HUES48 (cell line): ENCODE measurements at regions not wholly inside any gene's neighbourhood (a gene's known extent, or its start where the extent isn't known, plus 50 kb on each side); places are given as distances from the start of the nearest gene placed in this dataset.

ENCODE experiments used
- H3K27ac ChIP-seq: one replicate; pipeline ENCODE4 v1.7.0; 2013; ENCODE audit warnings: low read depth, low read length, inconsistent platforms
- H3K27me3 ChIP-seq: 2 replicates; pipeline ENCODE4 v1.6.1; 2013; ENCODE audit warnings: mild to moderate bottlenecking, low read length; ENCODE audit not compliant: control insufficient read depth, insufficient read depth
- H3K36me3 ChIP-seq: 2 replicates; pipeline ENCODE4 v1.6.1; 2013; ENCODE audit warnings: low read length; ENCODE audit not compliant: control insufficient read depth, insufficient read depth
- H3K4me1 ChIP-seq: 2 replicates; pipeline ENCODE4 v1.6.1; 2013; ENCODE audit warnings: mild to moderate bottlenecking, low read length; ENCODE audit not compliant: control insufficient read depth, insufficient read depth
- H3K4me3 ChIP-seq: 2 replicates; pipeline ENCODE4 v1.5.1; 2013; ENCODE audit warnings: mild to moderate bottlenecking, low read depth, low read length
- H3K9ac ChIP-seq: 2 replicates; pipeline ENCODE4 v1.6.1; 2013; ENCODE audit warnings: mild to moderate bottlenecking, low read depth, low read length, moderate library complexity
- H3K9me3 ChIP-seq: 2 replicates; pipeline ENCODE4 v1.6.1; 2013; ENCODE audit warnings: low read length; ENCODE audit not compliant: control insufficient read depth, insufficient read depth

- no peak overlapping the region for H3K27ac ChIP-seq
- H3K9me3 ChIP-seq, result no peaks in the 10 kb centered on the region
- no peaks in the 10 kb centered on the region for H3K27me3 ChIP-seq
- H3K4me1 ChIP-seq, result no peaks in the 10 kb centered on the region
- H3K9ac ChIP-seq, result no peak overlapping the region
- no peak overlapping the region for H3K4me3 ChIP-seq
- no peaks in the 10 kb centered on the region for H3K36me3 ChIP-seq
These were observed 79.9 kb downstream of the ADRA2A start for GRCh38 chr10:111156754-111157153.

- Histone ChIP-seq H3K4me3 (no peak overlapping the region), H3K27me3 (no peaks in the 10 kb centered on the region), H3K4me1 (no peaks in the 10 kb centered on the region), H3K9ac (no peak overlapping the region), H3K9me3 (no peaks in the 10 kb centered on the region), H3K36me3 (no peaks in the 10 kb centered on the region), H3K27ac (no peak overlapping the region)
These were observed 81.8 kb downstream of the ADRA2A start for GRCh38 chr10:111158595-111158994.

GRCh38 chr10:111161109-111161874 is 84.5 kb downstream of the ADRA2A start:
- Histone ChIP-seq H3K27me3 (no peaks in the 10 kb centered on the region), H3K27ac (no peak overlapping the region), H3K36me3 (no peaks in the 10 kb centered on the region), H3K9me3 (no peaks in the 10 kb centered on the region), H3K9ac (no peak overlapping the region), H3K4me1 (no peaks in the 10 kb centered on the region), H3K4me3 (no peak overlapping the region)

- Histone ChIP-seq H3K36me3 (no peaks in the 10 kb centered on the region), H3K9me3 (no peaks in the 10 kb centered on the region), H3K27ac (no peak overlapping the region), H3K9ac (no peak overlapping the region), H3K27me3 (no peaks in the 10 kb centered on the region), H3K4me1 (no peaks in the 10 kb centered on the region), H3K4me3 (no peak overlapping the region)
These were observed 94.4 kb downstream of the ADRA2A start for GRCh38 chr10:111171183-111171582.

DNA sequence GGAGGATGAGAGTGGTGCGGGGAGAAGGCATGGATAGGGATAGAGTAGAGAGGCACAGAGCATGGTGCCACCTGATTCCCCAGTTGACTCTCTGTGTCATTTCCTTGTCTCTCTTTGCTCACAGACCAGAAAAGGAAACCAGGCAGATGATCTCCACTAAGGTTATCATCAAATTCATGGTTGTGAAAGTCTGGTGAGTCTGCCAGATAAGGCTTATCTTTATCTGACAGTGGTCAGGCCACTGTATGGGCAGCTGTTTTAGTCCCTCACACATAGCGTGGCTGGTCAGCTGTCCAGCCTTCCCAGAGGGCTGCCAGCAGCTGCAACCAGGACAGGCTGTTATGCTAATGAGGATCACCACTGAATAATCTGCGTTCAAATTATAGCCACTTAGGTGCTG is 99.0 kb downstream of the ADRA2A start:
- no peaks in the 10 kb centered on the region for H3K9me3 ChIP-seq
- H3K9ac ChIP-seq, result no peak overlapping the region
- H3K27ac ChIP-seq, result no peak overlapping the region
- no peaks in the 10 kb centered on the region for H3K36me3 ChIP-seq
- no peak overlapping the region for H3K4me3 ChIP-seq
- H3K4me1 ChIP-seq, result no peaks in the 10 kb centered on the region
- H3K27me3 ChIP-seq, result no peaks in the 10 kb centered on the region

- H3K36me3 ChIP-seq, result no peaks in the 10 kb centered on the region
- H3K4me1 ChIP-seq, result no peaks in the 10 kb centered on the region
- no peak overlapping the region for H3K9ac ChIP-seq
- H3K27ac ChIP-seq, result no peak overlapping the region
- no peaks in the 10 kb centered on the region for H3K27me3 ChIP-seq
- H3K9me3 ChIP-seq, result no peaks in the 10 kb centered on the region
- no peak overlapping the region for H3K4me3 ChIP-seq
These were observed 100.5 kb downstream of the ADRA2A start for GRCh38 chr10:111177379-111177778.

DNA sequence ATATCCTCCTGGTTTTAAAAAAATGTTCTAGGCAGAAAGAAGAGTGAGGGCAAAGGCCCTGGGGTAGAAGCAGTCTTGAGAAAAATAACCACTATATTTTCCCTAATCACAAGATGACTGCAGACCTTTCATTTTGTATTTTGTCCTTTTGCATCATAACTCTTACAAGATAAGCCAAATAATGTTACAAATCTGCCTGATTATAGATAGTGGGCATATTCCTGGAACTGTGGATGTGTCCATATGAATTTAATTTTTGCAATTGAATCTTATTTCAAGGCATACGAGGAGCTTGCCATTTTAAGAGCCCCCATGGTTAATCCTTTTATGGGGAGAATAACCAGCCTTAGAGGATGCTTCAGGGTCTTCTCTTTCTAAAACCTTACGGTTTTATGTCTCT is 102.7 kb downstream of the ADRA2A start:
- Histone ChIP-seq H3K27ac (no peak overlapping the region), H3K9me3 (no peaks in the 10 kb centered on the region), H3K4me3 (no peak overlapping the region), H3K36me3 (no peaks in the 10 kb centered on the region), H3K4me1 (no peaks in the 10 kb centered on the region), H3K9ac (no peak overlapping the region), H3K27me3 (no peaks in the 10 kb centered on the region)

GRCh38 chr10:111186358-111186757 is 109.5 kb downstream of the ADRA2A start:
- no peaks in the 10 kb centered on the region for H3K9me3 ChIP-seq
- H3K36me3 ChIP-seq, result no peaks in the 10 kb centered on the region
- no peak overlapping the region for H3K9ac ChIP-seq
- H3K27me3 ChIP-seq, result no peaks in the 10 kb centered on the region
- H3K4me1 ChIP-seq, result no peaks in the 10 kb centered on the region
- no peak overlapping the region for H3K4me3 ChIP-seq
- H3K27ac ChIP-seq, result no peak overlapping the region

- Histone ChIP-seq H3K27me3 (no peaks in the 10 kb centered on the region), H3K36me3 (no peaks in the 10 kb centered on the region), H3K9me3 (no peaks in the 10 kb centered on the region), H3K9ac (no peak overlapping the region), H3K4me3 (no peak overlapping the region), H3K27ac (no peak overlapping the region), H3K4me1 (no peaks in the 10 kb centered on the region)
These were observed 110.3 kb downstream of the ADRA2A start for GRCh38 chr10:111187096-111187495.

GRCh38 chr10:111199587-111199986 is 122.8 kb downstream of the ADRA2A start:
- H3K4me3 ChIP-seq, result no peak overlapping the region
- no peaks in the 10 kb centered on the region for H3K4me1 ChIP-seq
- H3K9ac ChIP-seq, result no peak overlapping the region
- H3K36me3 ChIP-seq, result no peaks in the 10 kb centered on the region
- H3K27ac ChIP-seq, result no peak overlapping the region
- H3K9me3 ChIP-seq, result no peaks in the 10 kb centered on the region
- no peaks in the 10 kb centered on the region for H3K27me3 ChIP-seq

- H3K9me3 ChIP-seq, result no peaks in the 10 kb centered on the region
- H3K36me3 ChIP-seq, result no peaks in the 10 kb centered on the region
- H3K9ac ChIP-seq, result no peak overlapping the region
- H3K4me1 ChIP-seq, result no peaks in the 10 kb centered on the region
- no peaks in the 10 kb centered on the region for H3K27me3 ChIP-seq
- H3K27ac ChIP-seq, result no peak overlapping the region
- H3K4me3 ChIP-seq, result no peak overlapping the region
These were observed 123.8 kb downstream of the ADRA2A start for GRCh38 chr10:111200505-111201186.
